ENCODE measurements at regions not wholly inside any gene's neighbourhood (a gene's known extent, or its start where the extent isn't known, plus 50 kb on each side); places are given as distances from the start of the nearest gene placed in this dataset.

GRCh38 chr3:144127700-144128099, 156.1 kb downstream of the DIPK2A start:
- no peak for TF ChIP-seq CTCF (conservative IDR thresholded peaks at IDR 0.05 in 1 of 2, IDR thresholded peaks at IDR 0.05 in 1 of 2; ENCODE audit: low read depth in 1 of 2, low read length in 2 of 2)
- TF ChIP-seq EZH2 (IDR thresholded peaks at IDR 0.05; ENCODE audit: low read length, missing control alignments) = no peak
